A549 (cell line): ENCODE measurements at regions not wholly inside any gene's neighbourhood (a gene's known extent, or its start where the extent isn't known, plus 50 kb on each side); places are given as distances from the start of the nearest gene placed in this dataset.

ENCODE experiments used
- ATAC-seq, 2 experiments: fragments of 200-7000 bp in 1 of 2; fragments of >200 bp in 1 of 2; cut with Nextera tagmentation in 1 of 2; cut with Tn5 transposase in 1 of 2; 3 replicates each; pipeline versions ENCODE4 v1.8.0 to v1.9.1; 2018 to 2020; ENCODE audit warnings: mild to moderate bottlenecking in 1 of 2, moderate library complexity in 1 of 2
- CTCF ChIA-PET: fragments of 300-600 bp; sonication (Branson Sonifier 250); formaldehyde crosslinking; extraction: SDS; loops from one replicate; lab custom pipeline; 2021; ENCODE audit warnings: antibody characterized with exemption, inconsistent platforms; lab: Yijun Ruan, JAX
- POLR2A ChIA-PET: fragments of 350-600 bp; formaldehyde crosslinking; extraction: SDS; loops from one replicate; lab custom pipeline; 2021; ENCODE audit warnings: antibody characterized with exemption, inconsistent platforms; lab: Yijun Ruan, JAX
- DNase-seq, 2 experiments: peaks; one replicate each; pipeline versions ENCODE4 v3.0.0 to v3.0.0-alpha.2; 2011 to 2016; ENCODE audit warnings: low read depth in 1 of 2, low spot score in 1 of 2
- FAIRE-seq: peaks from 2 replicates; lab custom pipeline; 2011; peaks lifted over from hg19 to GRCh38; lab: Jason Lieb, UNC
- H3K27ac ChIP-seq, 2 experiments: fragments of >200 bp; sonication (Bioruptor Twin); formaldehyde crosslinking; 3 replicates each; pipeline ENCODE4 v1.5.1; 2016 to 2017
- H3K4me1 ChIP-seq: fragments of >200 bp; sonication (Bioruptor Twin); formaldehyde crosslinking; 3 replicates; pipeline ENCODE4 v1.6.1; 2016
- H3K4me2 ChIP-seq: fragments of >200 bp; sonication (Bioruptor Twin); formaldehyde crosslinking; 3 replicates; pipeline ENCODE4 v1.6.1; 2016
- H3K4me3 ChIP-seq: fragments of >200 bp; sonication (Bioruptor Twin); formaldehyde crosslinking; 3 replicates; pipeline ENCODE4 v1.5.1; 2016
- H3K9me3 ChIP-seq: fragments of >200 bp; sonication (Bioruptor Twin); formaldehyde crosslinking; 3 replicates; pipeline ENCODE4 v1.6.1; 2016
- ATOH8 ChIP-seq: fragments of 250-450 bp; sonication (Bioruptor Pico); IDR thresholded peaks from 2 replicates; pipeline ENCODE4 v1.5.0; 2020; ENCODE audit warnings: low read depth, mild to moderate bottlenecking, moderate library complexity
- BCL3 ChIP-seq: fragments of >200 bp; sonication (Bioruptor Twin); formaldehyde crosslinking; IDR thresholded peaks from 3 replicates; pipeline ENCODE4 v1.6.1; 2016
- CBX2 ChIP-seq: fragments of 200-600 bp; sonication (generic); IDR thresholded peaks from 2 replicates; pipeline ENCODE4 v1.6.1; 2016; ENCODE audit warnings: low read depth, mild to moderate bottlenecking, borderline replicate concordance
- CHD2 ChIP-seq: fragments of 150-350 bp; IDR thresholded peaks from 2 replicates; pipeline ENCODE4 v1.6.1; 2014; ENCODE audit warnings: low read length; ENCODE audit not compliant: partially characterized antibody
- CHD4 ChIP-seq: fragments of 200-600 bp; sonication (generic); IDR thresholded peaks from 2 replicates; pipeline ENCODE4 v1.6.1; 2016; ENCODE audit warnings: antibody characterized with exemption, mild to moderate bottlenecking, borderline replicate concordance
- E2F6 ChIP-seq: IDR thresholded peaks from 2 replicates; pipeline ENCODE4 v1.6.1; 2012; ENCODE audit warnings: low read depth, borderline replicate concordance
- EP300 ChIP-seq, 2 experiments: fragments of >200 bp; sonication (Bioruptor Twin); formaldehyde crosslinking; IDR thresholded peaks; 2 replicates in 1 of 2; 3 replicates in 1 of 2; pipeline ENCODE4 v1.6.1; 2016 to 2017
- FOSB ChIP-seq: fragments of 250-450 bp; sonication (Bioruptor Pico); IDR thresholded peaks from 2 replicates; pipeline ENCODE4 v1.5.0; 2020; ENCODE audit warnings: mild to moderate bottlenecking, moderate library complexity
- FOXS1 ChIP-seq: fragments of 250-450 bp; sonication (Bioruptor Pico); IDR thresholded peaks from 2 replicates; pipeline ENCODE4 v1.5.0; 2020; ENCODE audit warnings: mild to moderate bottlenecking, moderate library complexity
- HDAC2 ChIP-seq: fragments of 200-600 bp; sonication (generic); IDR thresholded peaks from 2 replicates; pipeline ENCODE4 v1.6.1; 2016
- HEYL ChIP-seq: fragments of 250-450 bp; sonication (Bioruptor Pico); IDR thresholded peaks from 2 replicates; pipeline ENCODE4 v1.8.0; 2021; ENCODE audit warnings: mild to moderate bottlenecking, moderate library complexity
- HOXA7 ChIP-seq: fragments of 250-450 bp; sonication (Bioruptor Pico); IDR thresholded peaks from 2 replicates; pipeline ENCODE4 v1.5.0; 2020; ENCODE audit warnings: mild to moderate bottlenecking, moderate library complexity
- HOXB13 ChIP-seq: fragments of 250-450 bp; sonication (Bioruptor Pico); IDR thresholded peaks from 2 replicates; pipeline ENCODE4 v1.5.0; 2020; ENCODE audit warnings: low read depth, mild to moderate bottlenecking, moderate library complexity
- JUN ChIP-seq, 2 experiments: fragments of >200 bp; sonication (Bioruptor Twin); formaldehyde crosslinking; IDR thresholded peaks; 2 replicates in 1 of 2; 3 replicates in 1 of 2; pipeline ENCODE4 v1.6.1; 2016 to 2017
- MAZ ChIP-seq: fragments of 150-350 bp; IDR thresholded peaks from 2 replicates; pipeline ENCODE4 v1.6.1; 2014; ENCODE audit warnings: antibody characterized with exemption, low read depth, low read length, borderline replicate concordance
- MYC ChIP-seq: IDR thresholded peaks from 2 replicates; pipeline ENCODE4 v1.6.1; 2012; ENCODE audit warnings: mild to moderate bottlenecking, inconsistent platforms, low read length, improper control_type of control experiment, borderline replicate concordance
- NFE2L2 ChIP-seq: fragments of 150-350 bp; conservative IDR thresholded peaks from 2 replicates; pipeline ENCODE4 v1.6.1; 2014; ENCODE audit warnings: low read length
- NPAS2 ChIP-seq: fragments of 250-450 bp; sonication (Bioruptor Pico); IDR thresholded peaks from 2 replicates; pipeline ENCODE4 v1.8.0; 2022; ENCODE audit warnings: mild to moderate bottlenecking, moderate library complexity, borderline replicate concordance
- NR3C1 ChIP-seq: fragments of >200 bp; sonication (Bioruptor Twin); formaldehyde crosslinking; IDR thresholded peaks from 3 replicates; pipeline ENCODE4 v1.6.1; 2017
- PBX3 ChIP-seq: IDR thresholded peaks from 2 replicates; pipeline ENCODE4 v1.6.1; 2012
- POLR2A ChIP-seq: IDR thresholded peaks from 2 replicates; pipeline ENCODE4 v1.6.1; 2012; ENCODE audit warnings: mild to moderate bottlenecking, low read length
- RCOR1 ChIP-seq: fragments of 150-350 bp; IDR thresholded peaks from 2 replicates; pipeline ENCODE4 v1.6.1; 2014; ENCODE audit warnings: antibody characterized with exemption, low read length, low read depth
- RFX5 ChIP-seq: fragments of 450-650 bp; IDR thresholded peaks from 2 replicates; pipeline ENCODE4 v1.7.1; 2014; ENCODE audit warnings: antibody characterized with exemption, mild to moderate bottlenecking, moderate library complexity
- RNF2 ChIP-seq: fragments of 200-600 bp; sonication (generic); IDR thresholded peaks from 2 replicates; pipeline ENCODE4 v1.6.1; 2016; ENCODE audit warnings: low read depth, mild to moderate bottlenecking, antibody characterized with exemption, moderate library complexity, borderline replicate concordance
- SMC3 ChIP-seq: fragments of >200 bp; sonication (Bioruptor Twin); formaldehyde crosslinking; IDR thresholded peaks from 3 replicates; pipeline ENCODE4 v1.6.1; 2018; ENCODE audit warnings: inconsistent platforms
- SREBF2 ChIP-seq: fragments of 450-650 bp; IDR thresholded peaks from 2 replicates; pipeline ENCODE4 v1.6.1; 2014; ENCODE audit warnings: mild to moderate bottlenecking, moderate library complexity
- TFCP2L1 ChIP-seq: fragments of 250-450 bp; sonication (Bioruptor Pico); IDR thresholded peaks from 2 replicates; pipeline ENCODE4 v1.5.0; 2021; ENCODE audit warnings: mild to moderate bottlenecking
- WGBS: methylation state at CpG from one replicate; pipeline ENCODE4 v1.1.6; 2017; ENCODE audit errors: missing lambda C conversion rate; 5-methylcytosine and 5-hydroxymethylcytosine counted together
- TF ChIP-seq, protein P1 (sequence below): fragments of >200 bp; sonication (Bioruptor Twin); formaldehyde crosslinking; IDR thresholded peaks from 3 replicates; pipeline ENCODE4 v1.5.1; 2016

- no peak overlapping the region for H3K4me2 ChIP-seq
- H3K4me3 ChIP-seq: no peak overlapping the region
- no peak overlapping the region for H3K27ac ChIP-seq
- no peaks in the 10 kb centered on the region for H3K4me1 ChIP-seq
- FAIRE-seq: no peak
- TF ChIP-seq MYC (no peak), TFCP2L1 (CRISPR knock-in tag) (no peak), RNF2 (no peak), RCOR1 (no peak), CHD4 (no peak), SREBF2 (no peak), HDAC2 (no peak), E2F6 (no peak), BCL3 (no peak), FOXS1 (CRISPR knock-in tag) (no peak), NR3C1 (no peak), JUN (IDR thresholded peaks at IDR 0.05) (no peak), ATOH8 (CRISPR knock-in tag) (no peak), CHD2 (no peak), FOSB (CRISPR knock-in tag) (no peak), MAZ (no peak), SMC3 (no peak), CBX2 (no peak), PBX3 (no peak)
- TF ChIP-seq, protein P1, sequence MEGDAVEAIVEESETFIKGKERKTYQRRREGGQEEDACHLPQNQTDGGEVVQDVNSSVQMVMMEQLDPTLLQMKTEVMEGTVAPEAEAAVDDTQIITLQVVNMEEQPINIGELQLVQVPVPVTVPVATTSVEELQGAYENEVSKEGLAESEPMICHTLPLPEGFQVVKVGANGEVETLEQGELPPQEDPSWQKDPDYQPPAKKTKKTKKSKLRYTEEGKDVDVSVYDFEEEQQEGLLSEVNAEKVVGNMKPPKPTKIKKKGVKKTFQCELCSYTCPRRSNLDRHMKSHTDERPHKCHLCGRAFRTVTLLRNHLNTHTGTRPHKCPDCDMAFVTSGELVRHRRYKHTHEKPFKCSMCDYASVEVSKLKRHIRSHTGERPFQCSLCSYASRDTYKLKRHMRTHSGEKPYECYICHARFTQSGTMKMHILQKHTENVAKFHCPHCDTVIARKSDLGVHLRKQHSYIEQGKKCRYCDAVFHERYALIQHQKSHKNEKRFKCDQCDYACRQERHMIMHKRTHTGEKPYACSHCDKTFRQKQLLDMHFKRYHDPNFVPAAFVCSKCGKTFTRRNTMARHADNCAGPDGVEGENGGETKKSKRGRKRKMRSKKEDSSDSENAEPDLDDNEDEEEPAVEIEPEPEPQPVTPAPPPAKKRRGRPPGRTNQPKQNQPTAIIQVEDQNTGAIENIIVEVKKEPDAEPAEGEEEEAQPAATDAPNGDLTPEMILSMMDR: no peak
- no peak for DNase-seq
- H3K9me3 ChIP-seq: no peaks in the 10 kb centered on the region
- ChIA-PET CTCF (interaction anchor here (1.8 kb wide), 1 partner anchor 29 kb away, joined by 5 read pairs; no protein-coding TSS in a partner anchor), POLR2A (no interaction called here)
- ATAC-seq: no peak
- WGBS: 48% methylated on average over 14 of the region's 14 CpGs
These were observed 443.4 kb downstream of the ZNF516 start for GRCh38 chr18:76051396-76052226.

DNA sequence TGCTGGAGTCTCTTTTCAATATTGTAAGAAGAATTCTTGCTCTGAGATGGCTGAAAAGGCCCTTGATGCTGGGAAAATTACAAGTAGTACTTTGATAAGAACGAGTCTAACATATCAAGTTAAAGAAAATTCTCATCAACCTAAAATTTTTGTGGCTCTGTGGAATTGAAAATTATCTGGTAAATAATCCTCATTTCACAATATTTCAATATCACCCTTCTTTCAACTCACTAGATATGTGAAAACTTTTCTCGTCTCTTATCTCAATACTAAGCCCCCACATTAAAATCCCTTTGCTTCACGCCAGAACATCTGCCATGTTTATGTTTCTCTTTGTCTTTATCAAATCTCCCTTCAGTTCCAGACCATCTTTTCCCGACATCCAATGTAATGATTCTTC is 448.8 kb downstream of the ZNF516 start:
- Histone ChIP-seq H3K27ac (no peak overlapping the region), H3K9me3 (no peaks in the 10 kb centered on the region), H3K4me1 (no peaks in the 10 kb centered on the region), H3K4me2 (no peak overlapping the region), H3K4me3 (no peak overlapping the region)
- DNase-seq (no peak), FAIRE-seq (no peak), ATAC-seq (no peak)
- ChIA-PET POLR2A (no interaction called here), CTCF (no interaction called here)
- WGBS: 5% methylated on average over 4 of the region's 4 CpGs
- TF ChIP-seq NPAS2 (no peak), JUN (IDR thresholded peaks at IDR 0.05) (no peak), HOXB13 (CRISPR knock-in tag) (no peak), SMC3 (no peak), HOXA7 (CRISPR knock-in tag) (no peak), BCL3 (no peak), PBX3 (no peak), HEYL (CRISPR knock-in tag) (no peak), RNF2 (no peak), RFX5 (no peak), E2F6 (no peak), EP300 (IDR thresholded peaks at IDR 0.05) (no peak), POLR2A (no peak), HDAC2 (no peak), NFE2L2 (no peak)
